H9 (cell line): ENCODE measurements at regions not wholly inside any gene's neighbourhood (a gene's known extent, or its start where the extent isn't known, plus 50 kb on each side); places are given as distances from the start of the nearest gene placed in this dataset.

Experiments
- DNase-seq: peaks from one replicate; pipeline ENCODE4 v3.0.0-alpha.2; 2017
- H2AFZ ChIP-seq: one replicate; pipeline ENCODE4 v1.6.1; 2013; ENCODE audit warnings: mild to moderate bottlenecking, low read length, control low read depth, moderate library complexity
- H2AK5ac ChIP-seq: 2 replicates; pipeline ENCODE4 v1.6.1; 2013; ENCODE audit warnings: low read length, control low read depth, mixed read lengths; ENCODE audit not compliant: insufficient read length
- H2BK120ac ChIP-seq: one replicate; pipeline ENCODE4 v1.6.1; 2013; ENCODE audit warnings: low read depth, mild to moderate bottlenecking, low read length, control low read depth, inconsistent platforms; ENCODE audit not compliant: poor library complexity, severe bottlenecking
- H2BK12ac ChIP-seq: 2 replicates; pipeline ENCODE4 v1.6.1; 2013; ENCODE audit warnings: low read length, control low read depth, mixed read lengths, low read depth; ENCODE audit not compliant: insufficient read length
- H2BK15ac ChIP-seq: 2 replicates; pipeline ENCODE4 v1.6.1; 2013; ENCODE audit warnings: low read depth, low read length, control low read depth
- H2BK20ac ChIP-seq: one replicate; pipeline ENCODE4 v1.6.1; 2013; ENCODE audit warnings: low read depth, mild to moderate bottlenecking, low read length, control low read depth, inconsistent platforms; ENCODE audit not compliant: poor library complexity, severe bottlenecking
- H2BK5ac ChIP-seq: 2 replicates; pipeline ENCODE4 v1.6.1; 2013; ENCODE audit warnings: low read length, control low read depth, mixed read lengths; ENCODE audit not compliant: insufficient read length
- H3K14ac ChIP-seq: 2 replicates; pipeline ENCODE4 v1.6.1; 2013; ENCODE audit warnings: low read length, control low read depth; ENCODE audit not compliant: insufficient read depth
- H3K18ac ChIP-seq: 2 replicates; pipeline ENCODE4 v1.6.1; 2013; ENCODE audit warnings: low read depth, mild to moderate bottlenecking, mixed read lengths, low read length, control low read depth; ENCODE audit not compliant: insufficient read length
- H3K23ac ChIP-seq: 2 replicates; pipeline ENCODE4 v1.6.1; 2013; ENCODE audit warnings: low read length, control low read depth, mixed read lengths, low read depth; ENCODE audit not compliant: insufficient read length
- H3K23me2 ChIP-seq: 2 replicates; pipeline ENCODE4 v1.6.1; 2013; ENCODE audit warnings: low read depth, mild to moderate bottlenecking, mixed read lengths, low read length, control low read depth; ENCODE audit not compliant: insufficient read length, poor library complexity, severe bottlenecking
- H3K27ac ChIP-seq: 2 replicates; pipeline ENCODE4 v1.5.1; 2013; ENCODE audit warnings: low read length, control low read depth, mixed read lengths, low read depth; ENCODE audit not compliant: insufficient read length
- H3K27me3 ChIP-seq: 2 replicates; pipeline ENCODE4 v1.6.1; 2013; ENCODE audit warnings: low read length, control low read depth, inconsistent platforms; ENCODE audit not compliant: insufficient read depth
- H3K4ac ChIP-seq: 2 replicates; pipeline ENCODE4 v1.6.1; 2013; ENCODE audit warnings: low read depth, mild to moderate bottlenecking, control low read depth, inconsistent platforms, low read length, moderate library complexity
- H3K4me1 ChIP-seq: 2 replicates; pipeline ENCODE4 v1.6.1; 2013; ENCODE audit warnings: low read length, control low read depth, inconsistent platforms; ENCODE audit not compliant: insufficient read depth
- H3K4me2 ChIP-seq: 2 replicates; pipeline ENCODE4 v1.6.1; 2013; ENCODE audit warnings: low read length, control low read depth, mixed read lengths; ENCODE audit not compliant: insufficient read length, insufficient read depth
- H3K56ac ChIP-seq: 2 replicates; pipeline ENCODE4 v1.6.1; 2013; ENCODE audit warnings: low read depth, mild to moderate bottlenecking, mixed read lengths, low read length, control low read depth; ENCODE audit not compliant: insufficient read length
- H3K79me1 ChIP-seq: 2 replicates; pipeline ENCODE4 v1.6.1; 2013; ENCODE audit warnings: low read depth, mild to moderate bottlenecking, moderate library complexity, low read length, control low read depth, inconsistent platforms; ENCODE audit not compliant: insufficient read depth, poor library complexity, severe bottlenecking
- H3K79me2 ChIP-seq: 2 replicates; pipeline ENCODE4 v1.6.1; 2013; ENCODE audit warnings: low read length, control low read depth, inconsistent platforms; ENCODE audit not compliant: insufficient read depth
- H3K9ac ChIP-seq: 2 replicates; pipeline ENCODE4 v1.6.1; 2013; ENCODE audit warnings: low read length, control low read depth, mixed read lengths; ENCODE audit not compliant: insufficient read length; ENCODE audit errors: extremely low read depth
- H3K9me3 ChIP-seq: one replicate; pipeline ENCODE4 v1.6.1; 2013; ENCODE audit warnings: low read depth, low read length, inconsistent platforms; ENCODE audit not compliant: control insufficient read depth
- H3T11ph ChIP-seq: one replicate; pipeline ENCODE4 v1.6.1; 2013; ENCODE audit warnings: mild to moderate bottlenecking, low read length, control low read depth, inconsistent platforms
- H4K20me1 ChIP-seq: one replicate; pipeline ENCODE4 v1.6.1; 2013; ENCODE audit not compliant: control insufficient read depth, insufficient read length, insufficient read depth
- H4K5ac ChIP-seq: 2 replicates; pipeline ENCODE4 v1.6.1; 2013; ENCODE audit warnings: low read depth, mild to moderate bottlenecking, mixed read lengths, low read length, control low read depth; ENCODE audit not compliant: insufficient read length
- H4K8ac ChIP-seq: replicated peaks from 2 replicates; pipeline ENCODE4 v1.6.1; 2013; ENCODE audit warnings: low read length, control low read depth, mixed read lengths, low read depth; ENCODE audit not compliant: insufficient read length
- H4K91ac ChIP-seq: 2 replicates; pipeline ENCODE4 v1.6.1; 2013; ENCODE audit warnings: low read depth, mild to moderate bottlenecking, moderate library complexity, mixed read lengths, low read length, control low read depth; ENCODE audit not compliant: insufficient read length
- H3K27ac Mint-ChIP-seq, 3 experiments: 2 replicates in 2 of 3; 3 replicates in 1 of 3; pipeline ENCODE4 v1.8.0; 2020 to 2021; ENCODE audit warnings: mixed read lengths in 3 of 3, mild to moderate bottlenecking in 1 of 3, moderate library complexity in 1 of 3
- H3K27me3 Mint-ChIP-seq: 2 replicates; pipeline ENCODE4 v1.8.0; 2021; ENCODE audit warnings: low read depth, mild to moderate bottlenecking, moderate library complexity, mixed read lengths
- H3K36me3 Mint-ChIP-seq, 3 experiments: 2 replicates in 2 of 3; 3 replicates in 1 of 3; pipeline ENCODE4 v1.8.0; 2020 to 2021; ENCODE audit warnings: low read depth in 3 of 3, mixed read lengths in 3 of 3; ENCODE audit not compliant: insufficient read depth in 1 of 3
- H3K4me1 Mint-ChIP-seq, 2 experiments: 2 replicates each; pipeline ENCODE4 v1.8.0; 2020; ENCODE audit warnings: mixed read lengths in 2 of 2
- H3K4me3 Mint-ChIP-seq, 2 experiments: 2 replicates in 1 of 2; 3 replicates in 1 of 2; pipeline ENCODE4 v1.8.0; 2020 to 2021; ENCODE audit warnings: mild to moderate bottlenecking in 2 of 2, mixed read lengths in 2 of 2, moderate library complexity in 1 of 2
- H3K9me3 Mint-ChIP-seq, 2 experiments: 2 replicates in 1 of 2; 3 replicates in 1 of 2; pipeline ENCODE4 v1.8.0; 2020; ENCODE audit warnings: mild to moderate bottlenecking in 2 of 2, mixed read lengths in 2 of 2, moderate library complexity in 1 of 2
- TF ChIP-seq, protein P1 (sequence below): fragments of 200-600 bp; sonication (generic); conservative IDR thresholded peaks from 3 replicates; pipeline ENCODE4 v1.8.0; 2021; ENCODE audit warnings: antibody characterized with exemption, mild to moderate bottlenecking

DNA sequence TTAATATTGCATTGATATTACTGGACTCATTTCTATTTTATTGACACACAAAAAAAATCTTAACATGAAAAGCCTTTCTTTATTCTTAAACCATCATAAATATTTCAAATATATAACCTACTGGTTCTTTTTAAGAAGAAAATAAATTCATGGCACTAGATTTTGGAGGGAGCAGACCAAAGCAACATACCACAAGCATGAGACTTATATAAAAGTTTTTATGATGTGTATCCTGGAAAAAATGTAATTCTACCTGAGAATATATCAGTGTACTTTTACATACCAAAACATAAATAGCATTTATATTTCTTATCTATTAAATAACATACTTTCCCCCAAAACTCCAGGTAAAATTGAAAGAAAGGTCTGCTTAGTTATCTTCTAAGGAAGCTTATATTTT, 508.2 kb upstream of the SEMA3D start:
- no peak overlapping the region for H3K27ac Mint-ChIP-seq
- H3T11ph ChIP-seq = no peak overlapping the region
- no peaks in the 10 kb centered on the region for H3K27me3 Mint-ChIP-seq
- no peaks in the 10 kb centered on the region for H3K79me2 ChIP-seq
- no peak for DNase-seq
- no peak overlapping the region for H3K4me3 Mint-ChIP-seq
- H2BK5ac ChIP-seq = no peak overlapping the region
- no peak overlapping the region for H2BK120ac ChIP-seq
- TF ChIP-seq, protein P1, sequence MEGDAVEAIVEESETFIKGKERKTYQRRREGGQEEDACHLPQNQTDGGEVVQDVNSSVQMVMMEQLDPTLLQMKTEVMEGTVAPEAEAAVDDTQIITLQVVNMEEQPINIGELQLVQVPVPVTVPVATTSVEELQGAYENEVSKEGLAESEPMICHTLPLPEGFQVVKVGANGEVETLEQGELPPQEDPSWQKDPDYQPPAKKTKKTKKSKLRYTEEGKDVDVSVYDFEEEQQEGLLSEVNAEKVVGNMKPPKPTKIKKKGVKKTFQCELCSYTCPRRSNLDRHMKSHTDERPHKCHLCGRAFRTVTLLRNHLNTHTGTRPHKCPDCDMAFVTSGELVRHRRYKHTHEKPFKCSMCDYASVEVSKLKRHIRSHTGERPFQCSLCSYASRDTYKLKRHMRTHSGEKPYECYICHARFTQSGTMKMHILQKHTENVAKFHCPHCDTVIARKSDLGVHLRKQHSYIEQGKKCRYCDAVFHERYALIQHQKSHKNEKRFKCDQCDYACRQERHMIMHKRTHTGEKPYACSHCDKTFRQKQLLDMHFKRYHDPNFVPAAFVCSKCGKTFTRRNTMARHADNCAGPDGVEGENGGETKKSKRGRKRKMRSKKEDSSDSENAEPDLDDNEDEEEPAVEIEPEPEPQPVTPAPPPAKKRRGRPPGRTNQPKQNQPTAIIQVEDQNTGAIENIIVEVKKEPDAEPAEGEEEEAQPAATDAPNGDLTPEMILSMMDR = no peak
- no peaks in the 10 kb centered on the region for H3K79me1 ChIP-seq
- H2BK20ac ChIP-seq = no peak overlapping the region
- H2BK12ac ChIP-seq = no peak overlapping the region
- no peak overlapping the region for H2BK15ac ChIP-seq
- H4K5ac ChIP-seq = no peak overlapping the region
- H2AFZ ChIP-seq = no peak overlapping the region
- H3K27me3 ChIP-seq = no peaks in the 10 kb centered on the region
- no peaks in the 10 kb centered on the region for H3K9me3 ChIP-seq
- no peak overlapping the region for H4K91ac ChIP-seq
- H3K23me2 ChIP-seq = no peaks in the 10 kb centered on the region
- no peak overlapping the region for H3K4me2 ChIP-seq
- no peaks in the 10 kb centered on the region for H3K9me3 Mint-ChIP-seq
- no peak overlapping the region for H3K56ac ChIP-seq
- no peak overlapping the region for H3K18ac ChIP-seq
- H2AK5ac ChIP-seq = no peak overlapping the region
- no peaks in the 10 kb centered on the region for H3K4me1 ChIP-seq
- no peak overlapping the region for H3K9ac ChIP-seq
- no peak overlapping the region for H3K23ac ChIP-seq
- no peaks in the 10 kb centered on the region for H3K36me3 Mint-ChIP-seq
- no peaks in the 10 kb centered on the region for H4K20me1 ChIP-seq
- no peak overlapping the region for H3K4ac ChIP-seq
- no peak overlapping the region for H3K27ac ChIP-seq
- no peaks in the 10 kb centered on the region for H3K4me1 Mint-ChIP-seq
- H3K14ac ChIP-seq = no peak overlapping the region
- H4K8ac ChIP-seq = no peak overlapping the region
